ENCODE measurements at regions not wholly inside any gene's neighbourhood (a gene's known extent, or its start where the extent isn't known, plus 50 kb on each side); places are given as distances from the start of the nearest gene placed in this dataset.
A peak's percentile ranks its signal among the peaks of the same experiment; 100 is the strongest.

- H3K4me2 ChIP-seq: no peak overlapping the region
- peaks cover 7% of the 10 kb centered on the region for H3K4me1 ChIP-seq (ENCODE audit: insufficient read depth)
- 98% methylated on average over 3 of the region's 3 CpGs for WGBS (ENCODE audit: low lambda C conversion rate, missing lambda C conversion rate)
- no peak for TF ChIP-seq EZH2phosphoT487 (IDR thresholded peaks at IDR 0.05; ENCODE audit: low read depth, severe bottlenecking, unreplicated experiment)
- TF ChIP-seq, protein P1, sequence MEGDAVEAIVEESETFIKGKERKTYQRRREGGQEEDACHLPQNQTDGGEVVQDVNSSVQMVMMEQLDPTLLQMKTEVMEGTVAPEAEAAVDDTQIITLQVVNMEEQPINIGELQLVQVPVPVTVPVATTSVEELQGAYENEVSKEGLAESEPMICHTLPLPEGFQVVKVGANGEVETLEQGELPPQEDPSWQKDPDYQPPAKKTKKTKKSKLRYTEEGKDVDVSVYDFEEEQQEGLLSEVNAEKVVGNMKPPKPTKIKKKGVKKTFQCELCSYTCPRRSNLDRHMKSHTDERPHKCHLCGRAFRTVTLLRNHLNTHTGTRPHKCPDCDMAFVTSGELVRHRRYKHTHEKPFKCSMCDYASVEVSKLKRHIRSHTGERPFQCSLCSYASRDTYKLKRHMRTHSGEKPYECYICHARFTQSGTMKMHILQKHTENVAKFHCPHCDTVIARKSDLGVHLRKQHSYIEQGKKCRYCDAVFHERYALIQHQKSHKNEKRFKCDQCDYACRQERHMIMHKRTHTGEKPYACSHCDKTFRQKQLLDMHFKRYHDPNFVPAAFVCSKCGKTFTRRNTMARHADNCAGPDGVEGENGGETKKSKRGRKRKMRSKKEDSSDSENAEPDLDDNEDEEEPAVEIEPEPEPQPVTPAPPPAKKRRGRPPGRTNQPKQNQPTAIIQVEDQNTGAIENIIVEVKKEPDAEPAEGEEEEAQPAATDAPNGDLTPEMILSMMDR (IDR thresholded peaks at IDR 0.05; ENCODE audit: poor library complexity): no peak
- no peak for TF ChIP-seq EZH2 (IDR thresholded peaks at IDR 0.05; ENCODE audit: borderline replicate concordance)
- H3K36me3 ChIP-seq (replicated peaks; ENCODE audit: insufficient read depth, low read depth): no peaks in the 10 kb centered on the region
- H3K27me3 ChIP-seq: no peaks in the 10 kb centered on the region
- no peaks in the 10 kb centered on the region for H4K20me1 ChIP-seq (ENCODE audit: insufficient read depth, poor library complexity, severe bottlenecking)
- peaks cover 4% of the 10 kb centered on the region for H3K9me3 ChIP-seq (ENCODE audit: low read depth)
- no peak overlapping the region for H2AFZ ChIP-seq
- DNase-seq (ENCODE audit: low spot score): no peak
- no peak overlapping the region for H3K4me3 ChIP-seq
- H3K79me2 ChIP-seq: no peaks in the 10 kb centered on the region
- H3K9me2 ChIP-seq (replicated peaks; ENCODE audit: insufficient read depth): no peaks in the 10 kb centered on the region
- no peak overlapping the region for H3K27ac ChIP-seq
These were observed 720.2 kb downstream of the LTN1 start for GRCh38 chr21:28272272-28272992.

DNA sequence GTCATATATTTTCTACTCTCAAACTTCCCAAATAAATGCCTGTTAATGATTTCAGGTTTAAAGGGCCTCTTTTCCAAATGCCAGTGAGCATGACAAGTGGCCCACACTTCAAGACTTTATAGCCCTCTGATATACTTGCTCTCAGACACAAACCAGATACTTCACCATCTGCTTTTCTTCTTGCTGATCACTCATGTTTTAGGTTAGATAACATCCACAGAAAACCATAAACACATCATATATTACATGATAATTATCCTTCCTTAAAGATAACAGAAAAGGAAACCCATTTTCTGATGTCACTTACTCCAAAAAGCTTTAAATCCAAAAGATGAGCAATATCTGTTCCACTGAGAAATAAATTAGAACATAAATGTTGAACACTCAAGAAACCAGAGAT lies 723.5 kb downstream of the LTN1 start:
- Histone ChIP-seq H3K4me2 (no peak overlapping the region), H3K9me2 (replicated peaks; ENCODE audit: insufficient read depth) (no peaks in the 10 kb centered on the region), H3K4me1 (ENCODE audit: insufficient read depth) (peaks cover 10% of the 10 kb centered on the region), H3K9me3 (ENCODE audit: low read depth) (no peaks in the 10 kb centered on the region), H3K27ac (peak overlapping the region; percentile 38), H4K20me1 (ENCODE audit: insufficient read depth, poor library complexity, severe bottlenecking) (no peaks in the 10 kb centered on the region), H3K79me2 (no peaks in the 10 kb centered on the region), H3K4me3 (no peak overlapping the region), H3K36me3 (replicated peaks; ENCODE audit: insufficient read depth, low read depth) (no peaks in the 10 kb centered on the region), H2AFZ (no peak overlapping the region), H3K27me3 (no peaks in the 10 kb centered on the region)
- TF ChIP-seq EZH2 (IDR thresholded peaks at IDR 0.05; ENCODE audit: borderline replicate concordance) (no peak), EZH2phosphoT487 (IDR thresholded peaks at IDR 0.05; ENCODE audit: low read depth, severe bottlenecking, unreplicated experiment) (no peak)
- TF ChIP-seq, protein P1 (IDR thresholded peaks at IDR 0.05; ENCODE audit: poor library complexity): no peak
- DNase-seq (ENCODE audit: low spot score): no peak

DNA sequence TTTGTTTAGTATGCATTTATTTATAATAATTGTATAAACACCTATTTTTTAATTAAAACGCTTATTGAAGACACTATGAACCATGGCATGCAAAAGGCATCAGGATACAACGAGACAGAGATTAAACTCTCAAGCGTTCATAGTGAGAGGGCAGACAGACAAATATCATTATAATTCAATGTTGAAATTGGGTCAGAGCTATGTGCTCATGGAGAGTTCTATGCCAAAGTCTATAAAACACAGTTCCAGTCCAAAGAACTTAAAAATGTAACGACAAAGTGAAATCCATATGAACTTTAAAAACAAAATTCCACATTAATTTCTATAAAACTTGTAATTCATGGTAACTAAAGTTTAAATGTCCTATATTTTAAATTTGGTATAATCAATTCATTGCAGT lies 724.0 kb downstream of the LTN1 start:
- no peak overlapping the region for H3K4me2 ChIP-seq
- no peaks in the 10 kb centered on the region for H3K36me3 ChIP-seq (replicated peaks; ENCODE audit: insufficient read depth, low read depth)
- H3K4me1 ChIP-seq (ENCODE audit: insufficient read depth): peaks cover 10% of the 10 kb centered on the region
- no peaks in the 10 kb centered on the region for H4K20me1 ChIP-seq (ENCODE audit: insufficient read depth, poor library complexity, severe bottlenecking)
- H3K79me2 ChIP-seq: no peaks in the 10 kb centered on the region
- no peak for DNase-seq (ENCODE audit: low spot score)
- 59% methylated on average over 4 of the region's 4 CpGs for WGBS (ENCODE audit: low lambda C conversion rate, missing lambda C conversion rate)
- TF ChIP-seq EZH2phosphoT487 (IDR thresholded peaks at IDR 0.05; ENCODE audit: low read depth, severe bottlenecking, unreplicated experiment) (no peak), EZH2 (IDR thresholded peaks at IDR 0.05; ENCODE audit: borderline replicate concordance) (no peak)
- TF ChIP-seq, protein P1 (IDR thresholded peaks at IDR 0.05; ENCODE audit: poor library complexity): no peak
- no peaks in the 10 kb centered on the region for H3K9me2 ChIP-seq (replicated peaks; ENCODE audit: insufficient read depth)
- H3K27me3 ChIP-seq: no peaks in the 10 kb centered on the region
- no peak overlapping the region for H3K4me3 ChIP-seq
- no peaks in the 10 kb centered on the region for H3K9me3 ChIP-seq (ENCODE audit: low read depth)
- H3K27ac ChIP-seq: peak overlapping the region; percentile 20
- H2AFZ ChIP-seq: no peak overlapping the region
